ENCODE measurements at regions not wholly inside any gene's neighbourhood (a gene's known extent, or its start where the extent isn't known, plus 50 kb on each side); places are given as distances from the start of the nearest gene placed in this dataset.

DNA sequence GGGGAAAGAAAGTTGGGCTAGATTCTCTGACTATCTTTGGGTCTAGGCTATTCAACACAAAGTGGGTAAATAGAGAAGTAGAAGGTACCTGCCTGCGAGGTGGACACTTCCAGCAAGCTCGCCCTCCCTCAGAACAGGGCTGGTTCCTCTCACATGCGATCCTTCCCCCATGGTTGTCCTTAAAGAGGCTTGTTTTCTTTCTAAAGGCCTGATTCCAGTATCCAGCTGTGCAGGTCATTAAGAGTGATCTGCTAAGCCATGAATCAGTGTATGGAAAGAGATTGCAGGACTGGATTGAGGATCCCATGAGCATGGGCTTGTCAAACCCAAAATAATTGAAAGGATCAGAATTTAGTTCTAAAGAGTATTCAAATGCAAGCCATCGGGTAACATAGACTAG is 189.0 kb downstream of the URB2 start:
- H3K27me3 ChIP-seq (ENCODE audit: insufficient read depth, poor library complexity, severe bottlenecking), result peaks cover 3% of the 10 kb centered on the region
- TF ChIP-seq GABPA (IDR thresholded peaks at IDR 0.05; ENCODE audit: low read depth), result no peak
- TF ChIP-seq, protein P1, sequence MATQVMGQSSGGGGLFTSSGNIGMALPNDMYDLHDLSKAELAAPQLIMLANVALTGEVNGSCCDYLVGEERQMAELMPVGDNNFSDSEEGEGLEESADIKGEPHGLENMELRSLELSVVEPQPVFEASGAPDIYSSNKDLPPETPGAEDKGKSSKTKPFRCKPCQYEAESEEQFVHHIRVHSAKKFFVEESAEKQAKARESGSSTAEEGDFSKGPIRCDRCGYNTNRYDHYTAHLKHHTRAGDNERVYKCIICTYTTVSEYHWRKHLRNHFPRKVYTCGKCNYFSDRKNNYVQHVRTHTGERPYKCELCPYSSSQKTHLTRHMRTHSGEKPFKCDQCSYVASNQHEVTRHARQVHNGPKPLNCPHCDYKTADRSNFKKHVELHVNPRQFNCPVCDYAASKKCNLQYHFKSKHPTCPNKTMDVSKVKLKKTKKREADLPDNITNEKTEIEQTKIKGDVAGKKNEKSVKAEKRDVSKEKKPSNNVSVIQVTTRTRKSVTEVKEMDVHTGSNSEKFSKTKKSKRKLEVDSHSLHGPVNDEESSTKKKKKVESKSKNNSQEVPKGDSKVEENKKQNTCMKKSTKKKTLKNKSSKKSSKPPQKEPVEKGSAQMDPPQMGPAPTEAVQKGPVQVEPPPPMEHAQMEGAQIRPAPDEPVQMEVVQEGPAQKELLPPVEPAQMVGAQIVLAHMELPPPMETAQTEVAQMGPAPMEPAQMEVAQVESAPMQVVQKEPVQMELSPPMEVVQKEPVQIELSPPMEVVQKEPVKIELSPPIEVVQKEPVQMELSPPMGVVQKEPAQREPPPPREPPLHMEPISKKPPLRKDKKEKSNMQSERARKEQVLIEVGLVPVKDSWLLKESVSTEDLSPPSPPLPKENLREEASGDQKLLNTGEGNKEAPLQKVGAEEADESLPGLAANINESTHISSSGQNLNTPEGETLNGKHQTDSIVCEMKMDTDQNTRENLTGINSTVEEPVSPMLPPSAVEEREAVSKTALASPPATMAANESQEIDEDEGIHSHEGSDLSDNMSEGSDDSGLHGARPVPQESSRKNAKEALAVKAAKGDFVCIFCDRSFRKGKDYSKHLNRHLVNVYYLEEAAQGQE (IDR thresholded peaks at IDR 0.05; ENCODE audit: insufficient replicate concordance, low read depth), result no peak
- TF ChIP-seq SPI1 (IDR thresholded peaks at IDR 0.05; ENCODE audit: borderline replicate concordance, low read depth), result no peak
- no peak for TF ChIP-seq POLR2AphosphoS5 (IDR thresholded peaks at IDR 0.05; ENCODE audit: low read depth)
- TF ChIP-seq, protein P2, sequence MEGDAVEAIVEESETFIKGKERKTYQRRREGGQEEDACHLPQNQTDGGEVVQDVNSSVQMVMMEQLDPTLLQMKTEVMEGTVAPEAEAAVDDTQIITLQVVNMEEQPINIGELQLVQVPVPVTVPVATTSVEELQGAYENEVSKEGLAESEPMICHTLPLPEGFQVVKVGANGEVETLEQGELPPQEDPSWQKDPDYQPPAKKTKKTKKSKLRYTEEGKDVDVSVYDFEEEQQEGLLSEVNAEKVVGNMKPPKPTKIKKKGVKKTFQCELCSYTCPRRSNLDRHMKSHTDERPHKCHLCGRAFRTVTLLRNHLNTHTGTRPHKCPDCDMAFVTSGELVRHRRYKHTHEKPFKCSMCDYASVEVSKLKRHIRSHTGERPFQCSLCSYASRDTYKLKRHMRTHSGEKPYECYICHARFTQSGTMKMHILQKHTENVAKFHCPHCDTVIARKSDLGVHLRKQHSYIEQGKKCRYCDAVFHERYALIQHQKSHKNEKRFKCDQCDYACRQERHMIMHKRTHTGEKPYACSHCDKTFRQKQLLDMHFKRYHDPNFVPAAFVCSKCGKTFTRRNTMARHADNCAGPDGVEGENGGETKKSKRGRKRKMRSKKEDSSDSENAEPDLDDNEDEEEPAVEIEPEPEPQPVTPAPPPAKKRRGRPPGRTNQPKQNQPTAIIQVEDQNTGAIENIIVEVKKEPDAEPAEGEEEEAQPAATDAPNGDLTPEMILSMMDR (IDR thresholded peaks at IDR 0.05; ENCODE audit: insufficient read depth, low read length), result no peak
- no peak overlapping the region for H3K27ac ChIP-seq (replicated peaks)
- H3K4me3 ChIP-seq (replicated peaks; ENCODE audit: insufficient read depth, low read length), result no peak overlapping the region
- DNase-seq (ENCODE audit: low read depth in 1 of 2, low spot score in 1 of 2), result no peak

DNA sequence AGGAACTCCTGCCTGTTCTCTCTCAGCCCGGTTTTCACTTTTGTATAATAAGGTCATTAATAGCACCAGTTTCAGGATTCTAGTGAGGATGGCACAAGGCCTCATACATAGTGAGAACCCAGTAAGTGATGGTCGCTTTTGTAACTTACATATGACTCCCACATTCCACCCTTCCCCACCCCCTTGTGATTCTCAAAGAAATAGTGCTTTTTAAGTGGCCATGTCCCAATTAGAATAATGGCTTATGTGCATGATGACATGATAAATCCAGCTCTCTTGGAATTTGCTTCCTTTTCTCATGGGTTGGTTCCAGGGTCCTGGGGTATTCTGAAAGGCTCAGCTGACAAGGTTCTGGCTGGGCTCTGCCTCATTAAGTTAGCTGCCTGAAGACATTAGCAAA is 189.9 kb downstream of the URB2 start:
- TF ChIP-seq, protein P1 (IDR thresholded peaks at IDR 0.05; ENCODE audit: insufficient replicate concordance, low read depth), result no peak
- TF ChIP-seq GABPA (IDR thresholded peaks at IDR 0.05; ENCODE audit: low read depth) (no peak), POLR2AphosphoS5 (IDR thresholded peaks at IDR 0.05; ENCODE audit: low read depth) (no peak), SPI1 (IDR thresholded peaks at IDR 0.05; ENCODE audit: borderline replicate concordance, low read depth) (no peak)
- peaks cover 3% of the 10 kb centered on the region for H3K27me3 ChIP-seq (ENCODE audit: insufficient read depth, poor library complexity, severe bottlenecking)
- no peak overlapping the region for H3K4me3 ChIP-seq (replicated peaks; ENCODE audit: insufficient read depth, low read length)
- DNase-seq (ENCODE audit: low read depth in 1 of 2, low spot score in 1 of 2), result no peak
- no peak overlapping the region for H3K27ac ChIP-seq (replicated peaks)

DNA sequence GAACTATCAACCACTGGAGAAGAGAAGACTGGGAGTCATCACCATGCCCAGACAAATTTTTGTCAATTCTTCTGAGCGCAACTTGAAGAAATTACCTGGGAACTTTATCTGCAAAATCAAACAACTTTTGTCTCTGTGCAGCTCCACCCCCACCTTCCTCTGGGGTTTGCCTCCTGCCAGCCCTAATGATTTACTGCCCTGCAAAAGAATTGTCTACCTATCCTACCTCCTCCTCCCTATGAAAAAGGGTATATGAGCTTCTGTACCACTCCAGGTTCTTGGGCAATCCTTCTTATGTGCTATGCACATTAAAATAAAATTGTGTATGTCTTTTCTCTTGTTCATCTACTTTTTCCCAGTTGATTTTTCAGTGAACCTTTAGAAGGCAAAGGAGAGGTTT is 191.9 kb downstream of the URB2 start:
- Histone ChIP-seq H3K27me3 (ENCODE audit: insufficient read depth, poor library complexity, severe bottlenecking) (peaks cover 3% of the 10 kb centered on the region), H3K27ac (replicated peaks) (no peak overlapping the region), H3K4me3 (replicated peaks; ENCODE audit: insufficient read depth, low read length) (no peak overlapping the region)
- no peak for DNase-seq (ENCODE audit: low read depth in 1 of 2, low spot score in 1 of 2)
- TF ChIP-seq SPI1 (IDR thresholded peaks at IDR 0.05; ENCODE audit: borderline replicate concordance, low read depth) (no peak), POLR2AphosphoS5 (IDR thresholded peaks at IDR 0.05; ENCODE audit: low read depth) (no peak), GABPA (IDR thresholded peaks at IDR 0.05; ENCODE audit: low read depth) (no peak)
- TF ChIP-seq, protein P1 (IDR thresholded peaks at IDR 0.05; ENCODE audit: insufficient replicate concordance, low read depth), result no peak
- TF ChIP-seq, protein P2 (IDR thresholded peaks at IDR 0.05; ENCODE audit: insufficient read depth, low read length), result no peak

All from HL-60 (cell line).